Endodermal cell (in vitro differentiated cells): ENCODE measurements at regions not wholly inside any gene's neighbourhood (a gene's known extent, or its start where the extent isn't known, plus 50 kb on each side); places are given as distances from the start of the nearest gene placed in this dataset.

ENCODE experiments used
- DNase-seq: peaks from one replicate; pipeline ENCODE4 v3.0.0-alpha.2; 2017
- H3K27ac ChIP-seq: 2 replicates; pipeline ENCODE4 v1.5.1; 2013; ENCODE audit warnings: mild to moderate bottlenecking, low read depth, low read length, moderate library complexity
- H3K27me3 ChIP-seq: 2 replicates; pipeline ENCODE4 v1.6.1; 2013; ENCODE audit warnings: mild to moderate bottlenecking, low read length, moderate library complexity; ENCODE audit not compliant: insufficient read depth, control insufficient read depth, poor library complexity, severe bottlenecking
- H3K36me3 ChIP-seq: 2 replicates; pipeline ENCODE4 v1.7.0; 2013; ENCODE audit warnings: mild to moderate bottlenecking, low read length, moderate library complexity; ENCODE audit not compliant: control insufficient read depth, insufficient read depth
- H3K4me1 ChIP-seq: one replicate; pipeline ENCODE4 v1.7.0; 2013; ENCODE audit warnings: low read length; ENCODE audit not compliant: control insufficient read depth, insufficient read depth
- H3K4me3 ChIP-seq: 2 replicates; pipeline ENCODE4 v1.5.1; 2013; ENCODE audit warnings: mild to moderate bottlenecking, low read length, moderate library complexity
- H3K9ac ChIP-seq: 2 replicates; pipeline ENCODE4 v1.6.1; 2013; ENCODE audit warnings: mild to moderate bottlenecking, low read length, moderate library complexity; ENCODE audit not compliant: poor library complexity, severe bottlenecking; ENCODE audit errors: extremely low read depth
- H3K9me3 ChIP-seq: 2 replicates; pipeline ENCODE4 v1.6.1; 2013; ENCODE audit warnings: mild to moderate bottlenecking, low read length, moderate library complexity; ENCODE audit not compliant: control insufficient read depth
- H3K27ac Mint-ChIP-seq: 2 replicates; pipeline ENCODE4 v1.8.0; 2020; ENCODE audit warnings: mixed read lengths
- H3K27me3 Mint-ChIP-seq: 2 replicates; pipeline ENCODE4 v1.8.0; 2021; ENCODE audit warnings: mild to moderate bottlenecking, mixed read lengths; ENCODE audit not compliant: insufficient read depth
- H3K36me3 Mint-ChIP-seq: 2 replicates; pipeline ENCODE4 v1.8.0; 2020; ENCODE audit warnings: low read depth, mixed read lengths
- H3K4me1 Mint-ChIP-seq: 2 replicates; pipeline ENCODE4 v1.8.0; 2020; ENCODE audit warnings: mixed read lengths
- H3K4me3 Mint-ChIP-seq: 2 replicates; pipeline ENCODE4 v1.8.0; 2020; ENCODE audit warnings: mild to moderate bottlenecking, moderate library complexity, mixed read lengths
- H3K9me3 Mint-ChIP-seq: 2 replicates; pipeline ENCODE4 v1.8.0; 2020; ENCODE audit warnings: mild to moderate bottlenecking, mixed read lengths
- CTCF ChIP-seq: fragments of 200-600 bp; sonication (generic); conservative IDR thresholded peaks from 2 replicates; pipeline ENCODE4 v1.5.0; 2021; ENCODE audit warnings: antibody characterized with exemption, mild to moderate bottlenecking
- WGBS, 2 experiments: methylation state at CpG; one replicate each; pipeline versions ENCODE4 v1.1.5 to v1.1.7; 2013; ENCODE audit warnings: missing lambda C conversion rate in 2 of 2, mixed read lengths in 1 of 2; ENCODE audit not compliant: insufficient coverage in 1 of 2, insufficient read length in 1 of 2; 5-methylcytosine and 5-hydroxymethylcytosine counted together

- Histone ChIP-seq H3K4me3 (no peak overlapping the region), H3K4me1 (no peaks in the 10 kb centered on the region), H3K9me3 (peaks cover 6% of the 10 kb centered on the region), H3K36me3 (no peaks in the 10 kb centered on the region), H3K27ac (no peak overlapping the region), H3K9ac (no peak overlapping the region), H3K27me3 (no peaks in the 10 kb centered on the region)
- no peak for DNase-seq
- Mint-ChIP-seq H3K27ac (no peak overlapping the region), H3K36me3 (no peaks in the 10 kb centered on the region), H3K27me3 (no peaks in the 10 kb centered on the region), H3K4me3 (no peak overlapping the region), H3K9me3 (peaks cover 7% of the 10 kb centered on the region), H3K4me1 (peaks cover 3% of the 10 kb centered on the region)
- 95% methylated on average over 4 of the region's 4 CpGs; no CpG with 5 or more reads in 1 of the 2 experiments for WGBS, 2 experiments
- no peak for TF ChIP-seq CTCF
These were observed 767.2 kb downstream of the TNS3 start for GRCh38 chr7:46814516-46815250.

GRCh38 chr7:46812101-46812675 lies 769.7 kb downstream of the TNS3 start:
- Histone ChIP-seq H3K9me3 (peaks cover 3% of the 10 kb centered on the region), H3K4me3 (no peak overlapping the region), H3K27me3 (no peaks in the 10 kb centered on the region), H3K36me3 (no peaks in the 10 kb centered on the region), H3K27ac (no peak overlapping the region), H3K4me1 (no peaks in the 10 kb centered on the region), H3K9ac (no peak overlapping the region)
- H3K9me3 Mint-ChIP-seq = peaks cover 4% of the 10 kb centered on the region
- H3K27ac Mint-ChIP-seq = no peak overlapping the region
- no peaks in the 10 kb centered on the region for H3K36me3 Mint-ChIP-seq
- H3K27me3 Mint-ChIP-seq = no peaks in the 10 kb centered on the region
- no peak for DNase-seq
- 86 to 95% methylated on average over 6 to 7 of the region's 7 CpGs for WGBS, 2 experiments
- no peak overlapping the region for H3K4me3 Mint-ChIP-seq
- no peak for TF ChIP-seq CTCF
- H3K4me1 Mint-ChIP-seq = peaks cover 3% of the 10 kb centered on the region

GRCh38 chr7:46811529-46811928 lies 770.4 kb downstream of the TNS3 start:
- Mint-ChIP-seq H3K27ac (no peak overlapping the region), H3K27me3 (no peaks in the 10 kb centered on the region), H3K4me3 (no peak overlapping the region), H3K4me1 (peaks cover 3% of the 10 kb centered on the region), H3K36me3 (no peaks in the 10 kb centered on the region), H3K9me3 (no peaks in the 10 kb centered on the region)
- WGBS, 2 experiments = 91 to 92% methylated on average over 3 to 4 of the region's 4 CpGs
- TF ChIP-seq CTCF = no peak
- H3K27ac ChIP-seq = no peak overlapping the region
- H3K36me3 ChIP-seq = no peaks in the 10 kb centered on the region
- no peak overlapping the region for H3K9ac ChIP-seq
- H3K9me3 ChIP-seq = no peaks in the 10 kb centered on the region
- H3K4me1 ChIP-seq = no peaks in the 10 kb centered on the region
- H3K4me3 ChIP-seq = no peak overlapping the region
- no peaks in the 10 kb centered on the region for H3K27me3 ChIP-seq
- no peak for DNase-seq
